ENCODE measurements at regions not wholly inside any gene's neighbourhood (a gene's known extent, or its start where the extent isn't known, plus 50 kb on each side); places are given as distances from the start of the nearest gene placed in this dataset.

GRCh38 chr11:106533046-106533445 is 455.6 kb downstream of the AASDHPPT start:
- no peak overlapping the region for H3K27ac ChIP-seq (ENCODE audit: low read depth in 1 of 2, low read length in 2 of 2)
- H3K9me3 Mint-ChIP-seq = peaks cover 0 to 10% (median 3%) of the 10 kb centered on the region in 7 donors
- H3K4me3 ChIP-seq (replicated peaks in 1 of 3; ENCODE audit: low read depth in 2 of 3, low read length in 3 of 3) = no peak overlapping the region
- H2AFZ ChIP-seq (ENCODE audit: insufficient read depth, low read depth, low read length, poor library complexity, severe bottlenecking) = no peak overlapping the region
- no peaks in the 10 kb centered on the region for H3K4me1 ChIP-seq (ENCODE audit: control insufficient read depth in 1 of 2, insufficient read depth in 2 of 2, low read length in 2 of 2)
- intact Hi-C loops (cut with micrococcal nuclease) = no loop called here
- no peaks in the 10 kb centered on the region for H3K27me3 Mint-ChIP-seq (ENCODE audit: low read depth in 3 of 3)
- peaks cover 3% of the 10 kb centered on the region in 2 donors for H3K9me3 ChIP-seq (replicated peaks in 1 of 2; ENCODE audit: control insufficient read depth in 1 of 2, insufficient read depth in 1 of 2, low read length in 2 of 2)
- no peaks in the 10 kb centered on the region for H3K4me1 Mint-ChIP-seq
- no peak overlapping the region for H3K27ac Mint-ChIP-seq
- H3K79me2 ChIP-seq (ENCODE audit: insufficient read depth, low read length) = no peaks in the 10 kb centered on the region
- TF ChIP-seq, protein P1, sequence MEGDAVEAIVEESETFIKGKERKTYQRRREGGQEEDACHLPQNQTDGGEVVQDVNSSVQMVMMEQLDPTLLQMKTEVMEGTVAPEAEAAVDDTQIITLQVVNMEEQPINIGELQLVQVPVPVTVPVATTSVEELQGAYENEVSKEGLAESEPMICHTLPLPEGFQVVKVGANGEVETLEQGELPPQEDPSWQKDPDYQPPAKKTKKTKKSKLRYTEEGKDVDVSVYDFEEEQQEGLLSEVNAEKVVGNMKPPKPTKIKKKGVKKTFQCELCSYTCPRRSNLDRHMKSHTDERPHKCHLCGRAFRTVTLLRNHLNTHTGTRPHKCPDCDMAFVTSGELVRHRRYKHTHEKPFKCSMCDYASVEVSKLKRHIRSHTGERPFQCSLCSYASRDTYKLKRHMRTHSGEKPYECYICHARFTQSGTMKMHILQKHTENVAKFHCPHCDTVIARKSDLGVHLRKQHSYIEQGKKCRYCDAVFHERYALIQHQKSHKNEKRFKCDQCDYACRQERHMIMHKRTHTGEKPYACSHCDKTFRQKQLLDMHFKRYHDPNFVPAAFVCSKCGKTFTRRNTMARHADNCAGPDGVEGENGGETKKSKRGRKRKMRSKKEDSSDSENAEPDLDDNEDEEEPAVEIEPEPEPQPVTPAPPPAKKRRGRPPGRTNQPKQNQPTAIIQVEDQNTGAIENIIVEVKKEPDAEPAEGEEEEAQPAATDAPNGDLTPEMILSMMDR (IDR thresholded peaks at IDR 0.05) = no peak
- H4K20me1 ChIP-seq (ENCODE audit: insufficient read depth, low read length) = no peaks in the 10 kb centered on the region
- no peaks in the 10 kb centered on the region for H3K27me3 ChIP-seq (ENCODE audit: control insufficient read depth in 2 of 2, insufficient read depth in 2 of 2, low read length in 2 of 2)
- H3K4me2 ChIP-seq (replicated peaks; ENCODE audit: extremely low read depth, low read length, poor library complexity, severe bottlenecking) = no peak overlapping the region
- no CpG with 5 or more reads among the region's 2 CpGs for WGBS (ENCODE audit: insufficient coverage)
- H3K36me3 Mint-ChIP-seq = no peaks in the 10 kb centered on the region
- H3K36me3 ChIP-seq (replicated peaks in 1 of 2; ENCODE audit: control insufficient read depth in 1 of 2, insufficient read depth in 2 of 2, low read length in 2 of 2) = no peaks in the 10 kb centered on the region
- DNase-seq = no peak
- H3K4me3 Mint-ChIP-seq = no peak overlapping the region
- H3K9ac ChIP-seq (ENCODE audit: insufficient read depth, low read length, poor library complexity, severe bottlenecking) = no peak overlapping the region

DNA sequence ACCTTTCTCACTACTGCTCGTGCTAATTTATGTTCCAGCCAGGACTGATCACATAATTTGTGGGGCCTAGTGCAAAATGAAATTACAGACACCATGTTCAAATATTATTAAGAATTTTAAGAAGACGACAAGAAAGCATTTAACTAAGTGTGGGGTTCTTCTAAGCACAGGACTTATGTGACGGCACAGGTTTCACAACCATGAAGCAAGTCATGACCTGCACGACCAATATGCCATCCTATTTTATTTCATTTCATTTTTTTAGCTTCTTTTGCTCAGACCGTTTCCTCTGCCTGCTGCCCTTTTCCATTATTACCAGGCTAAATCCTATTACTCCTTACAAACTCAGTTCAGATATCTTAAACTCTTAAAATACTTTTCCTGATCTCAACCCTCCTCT is 462.5 kb downstream of the AASDHPPT start:
- Histone ChIP-seq H3K79me2 (ENCODE audit: insufficient read depth, low read length) (no peaks in the 10 kb centered on the region), H3K4me1 (ENCODE audit: control insufficient read depth in 1 of 2, insufficient read depth in 2 of 2, low read length in 2 of 2) (no peaks in the 10 kb centered on the region), H3K9ac (ENCODE audit: insufficient read depth, low read length, poor library complexity, severe bottlenecking) (no peak overlapping the region), H3K4me2 (replicated peaks; ENCODE audit: extremely low read depth, low read length, poor library complexity, severe bottlenecking) (no peak overlapping the region), H3K36me3 (replicated peaks in 1 of 2; ENCODE audit: control insufficient read depth in 1 of 2, insufficient read depth in 2 of 2, low read length in 2 of 2) (no peaks in the 10 kb centered on the region), H3K27me3 (ENCODE audit: control insufficient read depth in 2 of 2, insufficient read depth in 2 of 2, low read length in 2 of 2) (no peaks in the 10 kb centered on the region), H3K9me3 (replicated peaks in 1 of 2; ENCODE audit: control insufficient read depth in 1 of 2, insufficient read depth in 1 of 2, low read length in 2 of 2) (peaks cover 4 to 9% of the 10 kb centered on the region in 2 donors), H3K27ac (ENCODE audit: low read depth in 1 of 2, low read length in 2 of 2) (no peak overlapping the region), H2AFZ (ENCODE audit: insufficient read depth, low read depth, low read length, poor library complexity, severe bottlenecking) (no peak overlapping the region), H3K4me3 (replicated peaks in 1 of 3; ENCODE audit: low read depth in 2 of 3, low read length in 3 of 3) (no peak overlapping the region), H4K20me1 (ENCODE audit: insufficient read depth, low read length) (no peaks in the 10 kb centered on the region)
- no peak for DNase-seq
- Mint-ChIP-seq H3K36me3 (no peaks in the 10 kb centered on the region), H3K4me3 (no peak overlapping the region), H3K4me1 (no peaks in the 10 kb centered on the region), H3K27me3 (ENCODE audit: low read depth in 3 of 3) (peaks cover 0 to 2% (median 0%) of the 10 kb centered on the region in 3 donors), H3K9me3 (peaks cover 0 to 10% (median 4%) of the 10 kb centered on the region in 7 donors), H3K27ac (no peak overlapping the region)
- WGBS (ENCODE audit: insufficient coverage) = 70% methylated on average over 3 of the region's 5 CpGs
- intact Hi-C loops (cut with micrococcal nuclease) = no loop called here
- TF ChIP-seq, protein P1 (IDR thresholded peaks at IDR 0.05) = no peak
